OCI-LY1 (cell line): ENCODE measurements at regions not wholly inside any gene's neighbourhood (a gene's known extent, or its start where the extent isn't known, plus 50 kb on each side); places are given as distances from the start of the nearest gene placed in this dataset.

Experiments
- EZH2 ChIP-seq: fragments of 200-600 bp; sonication (generic), shearing (Covaris generic); IDR thresholded peaks from 2 replicates; pipeline ENCODE4 v1.8.0; 2017; ENCODE audit warnings: borderline replicate concordance, mixed run types, mild to moderate bottlenecking, antibody characterized with exemption, low read length, moderate library complexity, mixed read lengths
- TF ChIP-seq, protein P1 (sequence below): fragments of 200-600 bp; sonication (generic), shearing (Covaris generic); IDR thresholded peaks from 2 replicates; pipeline ENCODE4 v1.5.1; 2017; ENCODE audit warnings: mild to moderate bottlenecking, antibody characterized with exemption, low read length, moderate library complexity, mixed read lengths

DNA sequence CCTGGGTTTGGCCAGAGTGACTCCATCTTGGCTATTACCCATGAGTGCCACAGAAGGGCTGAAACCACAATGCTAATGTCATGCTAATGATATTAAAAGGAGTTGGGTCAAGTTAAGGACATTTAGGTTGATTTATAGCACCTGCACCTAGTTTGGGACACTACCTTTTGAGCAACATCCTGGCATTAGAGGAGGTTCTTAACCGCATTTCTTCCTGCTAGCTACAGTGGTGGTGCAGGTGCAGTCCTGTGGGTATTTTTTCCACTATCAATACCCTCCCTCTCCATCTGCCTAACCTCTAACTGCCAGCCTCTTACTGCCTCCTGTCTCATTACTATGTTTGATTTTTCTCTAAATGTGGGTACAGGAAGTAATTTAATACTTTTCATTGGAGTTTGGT is 1276.1 kb downstream of the FSTL5 start:
- TF ChIP-seq, protein P1, sequence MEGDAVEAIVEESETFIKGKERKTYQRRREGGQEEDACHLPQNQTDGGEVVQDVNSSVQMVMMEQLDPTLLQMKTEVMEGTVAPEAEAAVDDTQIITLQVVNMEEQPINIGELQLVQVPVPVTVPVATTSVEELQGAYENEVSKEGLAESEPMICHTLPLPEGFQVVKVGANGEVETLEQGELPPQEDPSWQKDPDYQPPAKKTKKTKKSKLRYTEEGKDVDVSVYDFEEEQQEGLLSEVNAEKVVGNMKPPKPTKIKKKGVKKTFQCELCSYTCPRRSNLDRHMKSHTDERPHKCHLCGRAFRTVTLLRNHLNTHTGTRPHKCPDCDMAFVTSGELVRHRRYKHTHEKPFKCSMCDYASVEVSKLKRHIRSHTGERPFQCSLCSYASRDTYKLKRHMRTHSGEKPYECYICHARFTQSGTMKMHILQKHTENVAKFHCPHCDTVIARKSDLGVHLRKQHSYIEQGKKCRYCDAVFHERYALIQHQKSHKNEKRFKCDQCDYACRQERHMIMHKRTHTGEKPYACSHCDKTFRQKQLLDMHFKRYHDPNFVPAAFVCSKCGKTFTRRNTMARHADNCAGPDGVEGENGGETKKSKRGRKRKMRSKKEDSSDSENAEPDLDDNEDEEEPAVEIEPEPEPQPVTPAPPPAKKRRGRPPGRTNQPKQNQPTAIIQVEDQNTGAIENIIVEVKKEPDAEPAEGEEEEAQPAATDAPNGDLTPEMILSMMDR, result no peak
- TF ChIP-seq EZH2, result no peak
